Stimulated activated naive CD8-positive, alpha-beta T cell treated with anti-CD3 and anti-CD28 coated beads, Interleukin-15, Interleukin-2, amounts not matched to agents 100 U/mL and 50 U/mL, for 24 hours (primary cell): ENCODE measurements at regions not wholly inside any gene's neighbourhood (a gene's known extent, or its start where the extent isn't known, plus 50 kb on each side); places are given as distances from the start of the nearest gene placed in this dataset.
"Not testable (repeated sequence)": the region's sequence is repeated elsewhere in the genome, so short reads cannot be mapped to it uniquely, and the experiment has no call there.

Source experiments
- ATAC-seq: fragments of 150-1000 bp; cut with Tn5 transposase; one replicate; pipeline ENCODE4 v1.10.0; 2021
- DNase-seq: peaks from one replicate; pipeline ENCODE4 v3.0.0; 2021

DNA sequence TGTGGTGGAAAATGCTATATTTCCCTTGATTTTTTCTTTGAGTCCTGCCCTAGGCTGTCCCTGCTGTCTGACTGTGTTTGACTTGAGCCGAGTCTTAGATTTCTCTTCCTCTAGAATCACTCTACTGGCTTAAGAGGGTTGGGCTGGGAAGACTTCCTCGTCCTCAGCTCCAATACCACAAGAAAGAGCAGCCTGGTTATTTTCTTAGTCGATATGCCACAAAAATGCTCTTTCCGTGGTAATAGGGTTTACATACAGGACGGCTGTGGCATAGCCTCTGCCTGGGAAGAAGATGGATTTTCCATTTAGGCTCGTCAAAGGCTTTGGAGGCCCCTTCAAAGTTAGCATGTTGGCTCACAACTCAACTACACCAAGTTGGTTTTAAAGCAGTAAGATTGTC, 212.0 kb upstream of the IGFBP3 start:
- no peak for DNase-seq
- no peak for ATAC-seq

DNA sequence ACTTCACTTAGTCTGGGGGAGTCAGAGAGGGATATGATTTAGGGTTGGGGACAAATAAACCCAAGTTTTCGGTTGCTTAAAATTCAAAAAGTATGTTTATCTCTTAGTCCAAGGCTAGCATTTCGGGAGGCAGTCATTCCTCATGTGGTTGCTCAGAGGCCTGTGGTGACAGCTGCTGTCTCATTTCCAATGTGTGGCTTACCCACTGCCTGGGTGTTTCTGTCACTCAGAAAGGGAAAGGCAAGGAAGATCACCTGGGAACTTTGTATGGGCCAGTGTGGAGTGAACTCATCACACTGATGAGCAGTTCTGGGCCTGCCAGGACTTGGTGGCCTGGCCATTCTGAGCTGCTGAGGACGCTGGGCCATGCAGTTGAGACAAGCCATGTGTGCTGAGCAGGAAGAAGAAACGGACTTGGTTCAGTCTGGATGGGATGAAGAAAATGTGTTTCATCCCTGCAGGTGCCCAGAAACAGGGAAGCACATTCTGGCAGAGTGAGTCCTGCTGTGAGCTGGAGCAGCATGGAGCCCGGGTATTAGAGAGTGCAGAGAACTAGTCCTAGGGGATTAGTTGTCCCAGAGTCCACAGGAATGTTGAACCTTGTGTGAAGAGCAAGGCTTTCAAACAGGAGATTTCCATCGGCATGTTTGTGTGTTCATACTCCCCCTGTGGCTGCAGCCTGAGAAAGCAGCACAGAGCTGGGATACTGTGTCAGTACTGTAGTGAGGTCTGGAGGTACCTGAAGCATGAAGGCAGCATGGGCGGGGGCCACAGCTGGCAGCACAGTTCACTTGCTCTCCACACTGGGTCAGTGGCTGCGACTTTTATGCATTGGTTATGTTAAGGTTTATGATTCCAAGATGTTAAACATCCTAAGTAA, 211.1 kb upstream of the IGFBP3 start:
- DNase-seq (no peak), ATAC-seq (no peak)

DNA sequence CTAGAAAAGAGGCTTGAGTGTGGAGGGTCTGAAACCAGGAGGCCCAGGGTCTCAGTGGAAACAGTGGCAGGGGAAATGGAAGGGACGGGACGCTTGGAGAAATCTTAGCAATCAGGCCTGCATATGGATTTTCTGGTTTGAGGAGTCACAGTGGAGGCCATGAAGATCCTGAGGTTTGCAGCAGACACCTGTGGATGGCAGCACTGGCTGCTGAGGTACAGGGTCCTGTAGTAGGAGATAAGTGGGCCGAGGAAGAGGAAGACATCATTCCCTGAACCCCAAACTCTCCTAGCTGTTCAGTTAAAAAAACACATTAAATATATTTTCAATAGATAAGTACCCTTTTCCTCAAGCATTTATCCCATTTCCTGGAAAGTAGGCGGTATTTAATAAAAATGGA, 208.8 kb upstream of the IGFBP3 start:
- DNase-seq, result no peak

DNA sequence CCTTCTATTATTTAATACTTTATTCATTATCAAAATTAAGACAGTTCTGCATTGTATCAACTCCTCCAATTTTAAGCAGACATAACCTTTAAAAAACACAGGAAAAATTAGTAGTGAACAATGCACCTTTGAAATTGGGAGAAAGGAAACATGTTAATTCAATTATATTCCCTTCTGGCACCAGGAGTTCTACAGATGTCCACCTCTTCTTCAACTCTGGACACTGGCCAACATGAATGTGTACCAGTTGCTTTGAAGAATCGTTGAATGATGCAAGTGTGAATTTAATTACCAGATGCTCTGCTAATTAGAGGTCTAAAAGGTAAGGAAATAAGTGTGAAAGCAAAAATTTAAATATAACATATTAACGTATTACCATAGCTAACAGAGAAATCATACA, 206.7 kb upstream of the IGFBP3 start:
- DNase-seq (no peak), ATAC-seq (no peak)

More for the DNA sequence above, 208.8 kb upstream of the IGFBP3 start:
- no peak for ATAC-seq

DNA sequence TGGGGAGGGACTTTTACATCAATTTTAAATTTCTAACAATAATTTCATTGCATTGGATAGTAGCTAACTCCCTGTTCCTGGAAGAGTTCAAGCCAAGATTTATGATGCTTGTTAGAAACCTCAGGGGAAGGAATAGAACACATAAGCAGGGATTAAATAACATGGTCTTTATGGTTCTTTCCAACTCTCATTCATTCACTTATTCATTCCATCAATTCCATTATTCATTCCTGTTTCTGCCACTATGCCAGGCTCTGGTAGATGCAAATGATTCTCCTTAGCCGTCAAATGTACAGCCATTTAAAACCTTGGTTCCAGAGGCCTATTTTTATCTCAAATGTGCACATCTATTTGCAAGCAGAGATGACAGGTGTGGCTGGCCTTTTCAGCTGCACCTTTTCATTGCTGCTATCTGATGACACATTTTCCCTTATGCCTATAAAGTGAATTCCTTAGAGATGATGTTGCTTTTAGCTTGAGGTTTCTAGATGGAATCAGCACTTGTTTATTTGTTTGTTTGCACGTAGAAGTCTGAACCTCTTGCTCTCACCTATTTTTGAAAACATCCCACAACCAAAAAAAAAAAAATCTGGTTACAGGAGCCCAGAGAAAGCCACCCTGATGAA, 205.7 kb upstream of the IGFBP3 start:
- ATAC-seq (no peak), DNase-seq (no peak)

DNA sequence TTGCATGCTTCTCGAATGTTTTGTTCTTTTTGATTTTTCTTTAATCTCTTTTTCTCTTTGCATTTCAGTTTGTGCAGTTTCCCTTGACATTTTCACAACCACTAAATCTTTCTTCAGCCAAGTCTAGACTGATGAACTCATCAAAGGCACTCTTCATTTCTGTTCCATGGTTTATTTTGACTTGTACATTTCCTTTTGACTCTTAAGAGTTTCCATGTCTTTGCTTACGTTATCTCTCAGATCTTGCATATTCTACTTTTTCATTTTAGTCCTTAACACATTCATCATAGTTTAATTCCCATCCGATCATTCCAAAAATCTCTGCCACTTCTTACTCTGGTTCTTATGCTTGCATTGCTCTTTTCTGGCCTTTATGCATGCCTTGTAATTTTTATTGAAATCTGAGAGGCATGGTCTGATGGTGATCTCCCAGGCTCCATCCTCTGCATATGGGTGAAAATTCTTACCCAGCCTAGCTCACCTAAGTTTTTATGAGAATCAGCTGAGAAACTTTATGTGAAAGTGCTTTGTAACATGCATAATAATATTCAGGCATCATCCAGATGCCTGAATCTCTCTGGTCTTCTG, 202.8 kb upstream of the IGFBP3 start:
- ATAC-seq, result no peak

DNA sequence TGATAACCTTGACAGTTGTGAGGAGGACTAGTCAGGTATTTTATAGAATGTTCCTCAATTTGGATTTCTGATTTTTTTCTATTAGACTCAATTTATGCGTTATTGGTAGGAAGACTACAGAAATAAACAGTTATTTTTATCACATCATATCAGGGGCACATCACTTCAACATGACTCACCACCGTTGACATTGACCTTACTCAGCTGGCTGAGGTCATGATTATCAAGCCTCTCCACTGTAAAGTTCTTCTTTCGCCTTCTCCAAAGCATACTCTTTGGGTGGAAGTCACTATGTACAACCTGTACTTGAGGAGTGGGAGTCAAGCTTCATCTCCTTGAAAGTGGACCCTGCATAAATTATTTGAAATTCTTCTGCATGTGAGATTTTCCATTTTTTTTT, 194.3 kb upstream of the IGFBP3 start:
- ATAC-seq, result no peak
- DNase-seq, result no peak

More for the DNA sequence above, 202.8 kb upstream of the IGFBP3 start:
- no peak for DNase-seq

DNA sequence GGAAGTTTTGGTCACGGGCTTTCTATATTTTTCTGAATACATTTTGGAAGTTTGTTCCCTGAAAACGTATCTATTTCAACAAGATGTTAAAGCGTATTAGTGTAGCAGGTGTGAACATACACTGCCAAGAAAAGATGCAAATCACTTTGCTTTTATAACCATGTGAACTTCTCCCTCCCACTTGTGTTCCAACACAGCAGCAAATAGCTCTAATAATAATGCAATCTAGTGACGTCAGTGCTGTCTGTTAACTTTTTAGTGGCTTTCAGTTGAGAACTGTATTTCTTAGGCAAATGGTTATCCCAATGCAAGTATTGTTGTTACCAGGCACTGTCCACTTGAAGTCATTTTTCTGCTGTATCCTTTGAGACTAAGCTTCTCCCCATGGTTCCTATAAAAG, 188.4 kb upstream of the IGFBP3 start:
- DNase-seq, result no peak

DNA sequence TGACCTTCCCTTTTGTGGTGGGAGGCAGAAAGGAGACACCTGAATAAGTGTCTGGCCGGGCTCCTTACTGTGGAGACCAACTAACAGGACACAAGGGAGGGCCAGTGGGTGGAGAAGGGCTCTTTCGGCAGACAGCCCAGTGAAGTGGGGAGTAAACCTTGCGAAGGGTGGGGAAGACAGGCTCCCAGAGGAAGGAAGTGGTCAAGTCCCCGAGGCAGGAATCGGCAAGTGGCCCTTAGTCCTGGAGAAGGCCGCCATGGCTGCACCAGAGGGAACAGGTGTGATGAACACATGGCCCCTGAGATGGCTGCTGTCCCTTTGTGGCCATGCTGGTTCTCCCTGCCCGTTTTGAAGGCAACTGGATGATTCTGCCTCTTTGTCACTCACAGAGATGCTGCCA, 187.2 kb upstream of the IGFBP3 start:
- ATAC-seq (no peak), DNase-seq (no peak)

More for the DNA sequence above, 188.4 kb upstream of the IGFBP3 start:
- ATAC-seq, result no peak

DNA sequence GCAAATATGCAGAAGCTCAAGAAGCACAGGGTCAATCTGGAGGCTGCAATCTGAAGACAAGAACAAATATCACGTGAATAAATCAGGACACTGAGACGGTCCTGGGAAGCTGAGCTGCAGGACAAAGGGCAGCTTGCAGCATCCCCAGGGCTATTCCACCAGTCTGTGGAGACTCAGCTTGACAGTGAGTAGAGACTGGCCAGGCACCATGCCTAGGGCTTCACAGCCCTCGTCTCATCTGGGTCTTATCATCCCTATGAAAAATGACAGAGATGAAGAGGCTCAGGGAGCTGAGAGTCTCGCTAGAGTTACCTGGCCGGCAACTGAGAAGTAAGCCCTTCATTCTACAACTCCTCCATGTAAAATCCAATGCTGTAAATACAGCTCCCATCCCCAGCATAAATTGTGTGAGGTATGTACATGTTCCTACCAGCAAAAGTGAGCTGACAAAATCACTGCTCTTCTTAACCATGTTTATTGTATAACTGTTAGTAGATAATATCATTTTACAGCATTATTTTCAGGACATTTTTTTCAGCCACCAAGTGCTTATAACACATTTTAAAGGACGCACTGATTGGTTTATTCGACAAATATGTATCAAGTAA, 186.6 kb upstream of the IGFBP3 start:
- no peak for DNase-seq
- ATAC-seq, result no peak

DNA sequence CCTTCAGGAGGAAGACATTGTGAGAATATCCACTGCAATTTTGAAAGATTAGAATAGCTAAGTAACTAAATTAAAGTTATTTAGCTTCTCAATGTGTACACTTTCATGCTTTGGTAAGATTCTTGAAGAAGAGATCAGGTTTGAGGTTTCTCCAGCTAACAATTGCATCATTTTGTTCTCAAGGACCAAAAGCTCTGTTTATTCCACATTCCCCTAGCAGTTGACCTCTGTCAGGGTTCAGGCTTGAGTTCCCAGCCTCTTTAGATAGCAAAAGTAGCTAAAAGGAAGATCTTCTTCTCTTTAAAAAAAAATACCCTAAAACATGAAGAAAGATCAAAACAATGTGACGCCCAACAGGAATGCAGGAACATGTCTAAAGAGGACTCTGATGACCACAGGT, 179.4 kb upstream of the IGFBP3 start:
- DNase-seq (no peak), ATAC-seq (no peak)

DNA sequence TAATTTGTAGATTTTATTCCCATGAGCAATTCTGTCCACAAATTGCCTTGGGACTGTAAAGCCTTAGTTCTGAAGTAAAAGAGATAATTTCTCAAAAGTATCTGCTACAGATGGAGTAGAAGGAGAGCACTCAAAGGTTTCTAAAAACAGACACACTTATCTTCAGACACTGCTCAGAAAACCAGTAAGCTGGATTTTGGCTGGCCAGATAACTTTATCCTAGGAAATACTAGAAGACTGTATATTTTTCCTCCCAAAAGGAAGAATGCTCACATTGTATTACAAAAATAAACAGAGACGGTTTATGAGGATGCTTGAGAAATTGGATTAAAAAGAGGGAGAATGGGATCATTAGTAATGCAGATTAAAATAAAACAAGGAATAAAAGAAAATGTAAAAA, 178.0 kb upstream of the IGFBP3 start:
- ATAC-seq (no peak), DNase-seq (no peak)

DNA sequence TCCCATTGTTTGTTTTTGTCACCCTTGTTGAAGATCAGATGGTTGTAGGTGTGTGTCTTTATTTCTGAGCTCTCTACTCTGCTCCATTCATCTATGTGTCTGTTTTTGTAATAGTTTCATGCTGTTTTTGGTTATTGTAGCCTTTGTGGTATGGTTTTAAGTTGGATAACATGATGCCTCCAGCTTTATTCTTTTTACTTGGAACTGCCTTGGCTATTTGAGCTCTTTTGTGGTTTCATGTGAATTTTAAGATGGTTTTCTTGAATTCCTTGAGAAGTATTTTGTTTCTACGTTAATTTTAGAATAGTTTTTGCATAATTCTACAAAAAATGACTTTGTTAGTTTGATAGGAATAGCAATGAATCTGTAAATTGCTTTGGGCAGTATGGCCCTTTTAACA, 170.0 kb upstream of the IGFBP3 start:
- DNase-seq, result no peak
- ATAC-seq, result no peak

DNA sequence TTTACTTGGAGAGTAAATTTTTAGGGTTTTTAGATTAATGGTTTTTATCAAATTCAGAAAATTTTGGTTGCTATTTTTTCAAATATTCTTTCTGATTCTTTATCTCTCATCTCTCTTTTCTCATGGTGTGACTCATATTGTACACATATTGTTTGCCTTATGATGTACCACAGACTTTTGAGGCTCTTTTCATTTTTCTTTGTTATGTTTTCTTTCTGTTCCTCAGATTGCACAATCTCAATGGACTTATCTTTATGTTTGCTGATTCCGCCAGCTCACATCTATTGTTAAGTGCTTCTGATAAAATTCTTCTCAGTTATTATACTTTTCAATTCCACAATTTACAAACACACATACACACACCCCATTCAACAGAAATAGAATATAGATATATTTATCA, 168.2 kb upstream of the IGFBP3 start:
- DNase-seq (no peak), ATAC-seq (no peak)

DNA sequence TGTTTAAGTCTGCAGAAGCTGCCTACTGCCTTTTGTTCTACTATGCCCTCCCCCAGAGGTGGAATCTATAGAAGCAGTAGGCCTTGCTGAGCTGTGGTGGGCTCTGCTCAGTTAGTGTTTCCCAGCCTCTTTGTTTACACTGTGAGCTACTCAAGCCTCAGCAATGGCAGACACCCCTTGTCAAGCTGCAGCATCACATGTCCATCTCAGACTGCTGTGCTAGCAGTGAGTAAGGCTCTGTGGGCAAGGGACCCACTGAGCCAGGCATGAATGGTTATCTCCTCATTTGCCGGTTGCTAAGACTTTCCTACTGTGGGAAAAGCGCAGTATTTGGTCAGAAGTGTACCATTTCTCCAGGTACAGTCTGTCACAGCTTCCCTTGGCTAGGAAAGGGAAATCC, 167.4 kb upstream of the IGFBP3 start:
- not testable (repeated sequence) for ATAC-seq, DNase-seq

DNA sequence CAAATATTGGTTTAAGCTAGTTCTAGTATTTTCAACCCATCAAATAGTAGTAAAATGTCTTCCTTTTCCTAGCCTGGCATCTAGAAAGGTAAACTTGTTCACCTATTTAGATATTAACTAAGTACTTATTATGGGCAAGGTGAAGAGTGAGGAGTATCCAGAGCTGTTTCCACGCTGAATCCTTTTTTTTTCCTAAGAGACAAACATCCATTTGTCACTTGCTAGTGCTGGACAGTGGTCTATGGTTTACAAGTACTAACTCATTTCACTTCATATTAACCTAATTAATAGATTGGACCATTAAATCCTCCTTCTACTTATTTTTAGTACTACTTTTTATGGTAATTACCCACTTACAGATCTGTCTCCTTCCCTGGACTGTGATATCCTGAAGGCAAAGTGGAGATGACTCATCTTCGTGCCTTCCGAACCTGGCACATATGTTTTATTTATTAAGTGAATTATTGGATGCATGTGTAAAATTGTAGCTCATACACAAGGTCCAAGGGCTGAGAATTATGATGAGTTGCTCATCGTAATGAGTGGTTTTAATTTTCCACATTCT, 159.6 kb upstream of the IGFBP3 start:
- DNase-seq (no peak), ATAC-seq (no peak)

DNA sequence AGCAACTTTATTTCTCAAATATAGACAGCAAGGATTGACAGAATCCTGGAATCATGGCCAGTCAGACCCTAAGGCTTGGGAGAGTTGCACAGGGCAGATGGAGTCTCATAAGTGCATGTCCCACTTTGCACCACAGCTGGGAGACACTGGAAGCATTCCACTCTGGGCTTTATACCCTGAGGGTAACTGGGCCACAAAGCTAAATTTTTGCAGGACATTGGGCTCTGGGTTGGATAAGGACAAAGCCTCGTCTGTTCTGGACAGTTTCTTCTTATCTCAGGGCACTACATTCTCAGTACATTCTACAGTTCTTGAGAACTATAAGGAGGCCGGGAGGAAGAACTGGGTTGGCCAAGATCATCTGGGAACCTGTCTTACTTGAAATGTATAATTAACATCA, 158.3 kb upstream of the IGFBP3 start:
- DNase-seq (no peak), ATAC-seq (no peak)

DNA sequence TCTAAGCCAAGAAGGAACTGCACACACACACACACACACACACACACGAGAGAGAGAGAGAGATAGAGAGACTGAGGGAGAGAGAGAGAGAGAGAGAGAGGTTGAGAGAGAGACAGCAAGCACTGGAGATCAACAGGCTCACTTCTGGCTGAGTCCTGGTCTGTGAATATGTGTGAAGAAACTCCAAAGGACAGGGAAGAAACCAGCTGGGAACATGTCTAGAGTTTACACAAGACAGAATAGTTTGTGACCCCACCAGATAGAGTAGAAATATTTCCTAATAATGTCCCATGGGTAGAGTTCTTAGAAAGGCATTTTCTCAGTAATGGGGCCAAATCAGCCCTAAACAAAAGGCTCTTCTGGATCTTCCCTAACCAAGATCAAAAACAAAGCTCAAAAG, 155.5 kb upstream of the IGFBP3 start:
- DNase-seq, result no peak
- no peak for ATAC-seq

DNA sequence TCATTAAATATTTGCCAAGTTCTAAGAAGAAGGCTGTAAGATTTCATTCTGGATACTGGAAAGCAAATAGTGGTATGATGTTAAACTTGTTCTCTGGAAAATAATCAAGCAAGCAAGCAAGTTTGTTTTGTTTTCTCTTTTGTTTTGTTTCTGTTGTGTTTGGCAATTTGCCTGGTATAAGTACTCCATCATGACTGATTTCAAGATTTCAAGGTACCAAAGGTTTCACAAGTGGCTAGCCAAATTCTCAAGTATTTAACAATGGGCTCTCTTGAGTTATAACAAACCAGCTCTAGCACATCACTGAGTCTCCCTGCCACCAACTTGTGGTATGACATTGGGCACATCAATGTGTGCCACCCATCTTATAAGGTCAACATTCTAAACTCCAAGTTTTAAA, 151.7 kb upstream of the IGFBP3 start:
- no peak for DNase-seq
- no peak for ATAC-seq

DNA sequence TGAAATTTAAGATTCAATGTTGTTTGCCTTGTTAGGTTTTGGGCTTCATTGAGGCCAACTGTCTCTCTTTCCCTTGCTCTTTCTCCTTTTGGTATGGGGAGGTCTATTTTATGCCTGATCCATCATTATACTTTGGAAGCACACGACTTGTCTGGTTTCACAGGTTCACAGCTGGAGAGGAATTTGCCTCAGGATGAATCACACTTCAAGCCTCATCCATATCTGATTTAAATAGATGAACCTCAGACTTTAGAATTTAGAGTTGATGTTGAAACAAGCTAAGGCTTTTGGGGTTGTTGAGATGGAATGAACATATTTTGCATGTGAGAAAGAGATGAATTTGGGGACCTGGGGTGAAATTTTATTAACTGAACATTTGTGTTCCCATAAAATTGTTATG, 150.5 kb upstream of the IGFBP3 start:
- no peak for DNase-seq
- no peak for ATAC-seq

DNA sequence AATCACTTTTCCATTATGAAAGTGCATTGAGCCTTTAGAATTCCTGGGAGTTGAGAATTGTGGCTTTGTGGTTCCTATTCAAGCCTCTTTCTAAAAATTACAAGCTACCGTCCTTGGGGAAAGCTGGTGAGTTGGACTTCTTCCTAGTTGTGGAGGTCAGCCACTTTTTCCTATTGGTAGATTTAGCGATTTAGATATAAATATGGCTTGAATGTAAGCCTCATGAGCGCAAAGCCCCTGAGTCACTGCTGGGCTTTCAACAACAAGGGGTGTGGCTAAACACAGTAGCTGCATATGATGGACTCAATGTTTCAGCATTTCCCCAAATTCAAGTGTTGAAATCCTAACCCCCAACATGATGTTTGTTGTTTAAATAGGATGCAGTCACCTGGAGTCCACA, 150.0 kb upstream of the IGFBP3 start:
- ATAC-seq, result no peak

DNA sequence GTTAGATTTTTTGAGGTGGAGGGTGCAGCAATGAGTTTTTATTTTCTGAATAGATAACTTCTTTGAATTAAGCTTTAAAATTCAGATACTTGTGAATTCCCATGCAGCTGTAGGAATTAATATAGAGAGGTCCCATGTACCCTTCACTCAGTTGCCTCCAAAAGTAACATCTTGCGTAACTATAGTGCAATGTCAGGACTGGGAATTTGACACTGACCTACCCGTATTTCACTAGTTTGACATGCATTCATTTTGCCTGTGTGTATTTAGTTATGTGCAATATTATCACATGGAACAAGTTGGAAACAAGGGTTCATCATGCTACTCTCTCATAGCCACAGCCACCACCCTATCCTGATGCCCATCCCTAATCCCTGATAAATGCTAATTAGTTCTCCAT, 147.1 kb upstream of the IGFBP3 start:
- ATAC-seq, result no peak
- no peak for DNase-seq

More for the DNA sequence above, 150.0 kb upstream of the IGFBP3 start:
- no peak for DNase-seq
